GM23248 (cell line): ENCODE measurements at regions not wholly inside any gene's neighbourhood (a gene's known extent, or its start where the extent isn't known, plus 50 kb on each side); places are given as distances from the start of the nearest gene placed in this dataset.

Experiments used
- DNase-seq: peaks from one replicate; pipeline ENCODE4 v3.0.0-alpha.2; 2015
- H2AFZ ChIP-seq: fragments of 200-600 bp; sonication (generic); 2 replicates; pipeline ENCODE4 v1.6.1; 2016; ENCODE audit warnings: antibody characterized with exemption
- H3F3A ChIP-seq: fragments of 200-600 bp; sonication (generic); 2 replicates; pipeline ENCODE4 v1.6.1; 2016; ENCODE audit warnings: mild to moderate bottlenecking, antibody characterized with exemption, mixed run types; ENCODE audit not compliant: insufficient read depth
- H3K27ac ChIP-seq: fragments of 200-600 bp; sonication (generic); 2 replicates; pipeline ENCODE4 v1.5.1; 2016; ENCODE audit warnings: mild to moderate bottlenecking
- H3K27me3 ChIP-seq: fragments of 200-600 bp; sonication (generic); replicated peaks from 2 replicates; pipeline ENCODE4 v1.6.1; 2016; ENCODE audit warnings: mild to moderate bottlenecking; ENCODE audit not compliant: insufficient read depth
- H3K36me3 ChIP-seq: fragments of 200-600 bp; sonication (generic); 2 replicates; pipeline ENCODE4 v1.6.1; 2016; ENCODE audit warnings: low read depth, mild to moderate bottlenecking
- H3K4me1 ChIP-seq: fragments of 200-600 bp; sonication (generic); 2 replicates; pipeline ENCODE4 v1.6.1; 2016; ENCODE audit warnings: mild to moderate bottlenecking; ENCODE audit not compliant: insufficient read depth
- H3K4me2 ChIP-seq: fragments of 200-600 bp; sonication (generic); one replicate; pipeline ENCODE4 v1.6.1; 2016; ENCODE audit warnings: mild to moderate bottlenecking; ENCODE audit not compliant: unreplicated experiment
- H3K4me3 ChIP-seq: fragments of 200-600 bp; sonication (generic); 2 replicates; pipeline ENCODE4 v1.5.1; 2016; ENCODE audit warnings: mild to moderate bottlenecking
- H3K79me2 ChIP-seq: fragments of 200-600 bp; sonication (generic); 2 replicates; pipeline ENCODE4 v1.6.1; 2016; ENCODE audit warnings: mild to moderate bottlenecking; ENCODE audit not compliant: insufficient read depth
- H3K9ac ChIP-seq: fragments of 200-600 bp; sonication (generic); 2 replicates; pipeline ENCODE4 v1.6.1; 2016; ENCODE audit warnings: mild to moderate bottlenecking
- H3K9me2 ChIP-seq: fragments of 200-600 bp; sonication (generic); 2 replicates; pipeline ENCODE4 v1.6.1; 2016; ENCODE audit warnings: mixed run types, mild to moderate bottlenecking, moderate library complexity; ENCODE audit not compliant: insufficient read depth
- H3K9me3 ChIP-seq: fragments of 200-600 bp; sonication (generic); one replicate; pipeline ENCODE4 v1.6.1; 2017; ENCODE audit warnings: low read depth
- H4K20me1 ChIP-seq: fragments of 200-600 bp; sonication (generic); 2 replicates; pipeline ENCODE4 v1.6.0; 2016; ENCODE audit not compliant: insufficient read depth
- EZH2 ChIP-seq: fragments of 200-600 bp; sonication (generic); IDR thresholded peaks from 2 replicates; pipeline ENCODE4 v1.6.1; 2018; ENCODE audit warnings: antibody characterized with exemption, mild to moderate bottlenecking; ENCODE audit not compliant: insufficient read depth, poor library complexity, severe bottlenecking
- EZH2phosphoT487 ChIP-seq: fragments of 200-600 bp; sonication (generic); IDR thresholded peaks from 2 replicates; pipeline ENCODE4 v1.6.1; 2018; ENCODE audit warnings: antibody characterized with exemption, moderate library complexity, mild to moderate bottlenecking, low read depth; ENCODE audit not compliant: insufficient read depth
- WGBS, 2 experiments: methylation state at CpG; one replicate each; pipeline ENCODE4 v1.1.6; 2015 to 2017; ENCODE audit warnings: low lambda C conversion rate in 2 of 2, low coverage in 1 of 2; ENCODE audit errors: missing lambda C conversion rate in 2 of 2; 5-methylcytosine and 5-hydroxymethylcytosine counted together
- in situ Hi-C: fragments of 300-500 bp; cut with MboI; formaldehyde crosslinking; loops from 2 replicates; pipeline ENCODE4 v1.15.0; 2020

- Histone ChIP-seq H4K20me1 (no peaks in the 10 kb centered on the region), H3K9ac (no peak overlapping the region), H3K36me3 (no peaks in the 10 kb centered on the region), H3K9me3 (peaks cover 7% of the 10 kb centered on the region), H3K27ac (no peak overlapping the region), H3K4me3 (no peak overlapping the region), H3K4me2 (no peak overlapping the region), H2AFZ (no peak overlapping the region), H3K4me1 (no peaks in the 10 kb centered on the region), H3K9me2 (no peaks in the 10 kb centered on the region), H3K79me2 (no peaks in the 10 kb centered on the region), H3K27me3 (no peaks in the 10 kb centered on the region), H3F3A (no peaks in the 10 kb centered on the region)
- no peak for DNase-seq
- 11 to 15% methylated on average over 8 of the region's 8 CpGs for WGBS, 2 experiments
- in situ Hi-C loops, result no loop called here
- TF ChIP-seq EZH2phosphoT487 (no peak), EZH2 (no peak)
These were observed 2309.4 kb upstream of the AGA start for GRCh38 chr4:179751669-179752068.

- Histone ChIP-seq H3K4me1 (no peaks in the 10 kb centered on the region), H4K20me1 (no peaks in the 10 kb centered on the region), H3K27ac (no peak overlapping the region), H3K4me2 (no peak overlapping the region), H3K9me2 (no peaks in the 10 kb centered on the region), H3K9me3 (peaks cover 7% of the 10 kb centered on the region), H3K79me2 (no peaks in the 10 kb centered on the region), H3F3A (no peaks in the 10 kb centered on the region), H3K9ac (no peak overlapping the region), H3K4me3 (no peak overlapping the region), H2AFZ (no peak overlapping the region), H3K36me3 (no peaks in the 10 kb centered on the region), H3K27me3 (no peaks in the 10 kb centered on the region)
- DNase-seq, result no peak
- in situ Hi-C loops, result no loop called here
- WGBS, 2 experiments, result 0% methylated on average over 1 of the region's 1 CpG
- TF ChIP-seq EZH2phosphoT487 (no peak), EZH2 (no peak)
These were observed 2313.1 kb upstream of the AGA start for GRCh38 chr4:179755322-179755721.

GRCh38 chr4:179757641-179758040, 2315.4 kb upstream of the AGA start:
- Histone ChIP-seq H3K9ac (no peak overlapping the region), H3K9me2 (no peaks in the 10 kb centered on the region), H3K36me3 (no peaks in the 10 kb centered on the region), H3K79me2 (no peaks in the 10 kb centered on the region), H2AFZ (no peak overlapping the region), H3K4me1 (no peaks in the 10 kb centered on the region), H3K9me3 (peaks cover 7% of the 10 kb centered on the region), H3F3A (no peaks in the 10 kb centered on the region), H3K4me2 (no peak overlapping the region), H3K27ac (no peak overlapping the region), H3K27me3 (no peaks in the 10 kb centered on the region), H3K4me3 (no peak overlapping the region), H4K20me1 (no peaks in the 10 kb centered on the region)
- WGBS, 2 experiments, result 32 to 44% methylated on average over 1 of the region's 1 CpG
- no peak for DNase-seq
- in situ Hi-C loops, result no loop called here
- TF ChIP-seq EZH2 (no peak), EZH2phosphoT487 (no peak)

GRCh38 chr4:179762840-179763239, 2320.6 kb upstream of the AGA start:
- TF ChIP-seq EZH2phosphoT487, result no peak
- TF ChIP-seq EZH2, result no peak
- no peaks in the 10 kb centered on the region for H3K79me2 ChIP-seq
- H2AFZ ChIP-seq, result no peak overlapping the region
- no peaks in the 10 kb centered on the region for H4K20me1 ChIP-seq
- no peaks in the 10 kb centered on the region for H3K4me1 ChIP-seq
- no peak for DNase-seq
- H3F3A ChIP-seq, result no peaks in the 10 kb centered on the region
- no peak overlapping the region for H3K4me2 ChIP-seq
- no peaks in the 10 kb centered on the region for H3K9me3 ChIP-seq
- H3K27ac ChIP-seq, result no peak overlapping the region
- H3K4me3 ChIP-seq, result no peak overlapping the region
- H3K36me3 ChIP-seq, result no peaks in the 10 kb centered on the region
- H3K9ac ChIP-seq, result no peak overlapping the region
- in situ Hi-C loops, result no loop called here
- H3K9me2 ChIP-seq, result no peaks in the 10 kb centered on the region
- 12 to 16% methylated on average over 5 of the region's 5 CpGs for WGBS, 2 experiments
- no peaks in the 10 kb centered on the region for H3K27me3 ChIP-seq

GRCh38 chr4:179766938-179767337, 2324.7 kb upstream of the AGA start:
- Histone ChIP-seq H3K9me3 (no peaks in the 10 kb centered on the region), H3K27me3 (no peaks in the 10 kb centered on the region), H3K27ac (no peak overlapping the region), H3K9ac (no peak overlapping the region), H3K4me3 (no peak overlapping the region), H3K9me2 (no peaks in the 10 kb centered on the region), H3K4me2 (no peak overlapping the region), H3K79me2 (no peaks in the 10 kb centered on the region), H3F3A (no peaks in the 10 kb centered on the region), H3K4me1 (no peaks in the 10 kb centered on the region), H4K20me1 (no peaks in the 10 kb centered on the region), H3K36me3 (no peaks in the 10 kb centered on the region), H2AFZ (no peak overlapping the region)
- TF ChIP-seq EZH2, result no peak
- TF ChIP-seq EZH2phosphoT487, result no peak
- in situ Hi-C loops, result no loop called here
- WGBS, 2 experiments, result 40 to 42% methylated on average over 4 of the region's 4 CpGs
- DNase-seq, result no peak
